ENCODE measurements at regions not wholly inside any gene's neighbourhood (a gene's known extent, or its start where the extent isn't known, plus 50 kb on each side); places are given as distances from the start of the nearest gene placed in this dataset.
A peak's percentile ranks its signal among the peaks of the same experiment; 100 is the strongest.
"Not testable (repeated sequence)": the region's sequence is repeated elsewhere in the genome, so short reads cannot be mapped to it uniquely, and the experiment has no call there.

GRCh38 chr6:115121513-115121912 is 778.7 kb upstream of the HS3ST5 start (continued):
- TF ChIP-seq ZGPAT (CRISPR knock-in tag; IDR thresholded peaks at IDR 0.05), result peak; percentile 49; the same call in 1 of the 2 replicates
- not testable (repeated sequence) for TF ChIP-seq FOXA1 (IDR thresholded peaks at IDR 0.05)
- TF ChIP-seq FOXA1 (CRISPR knock-in tag; IDR thresholded peaks at IDR 0.05), result peak; percentile 79
- TF ChIP-seq ZNF281 (CRISPR knock-in tag; IDR thresholded peaks at IDR 0.05; ENCODE audit: borderline replicate concordance), result peak; percentile 90
- peak; percentile 70 for TF ChIP-seq FOXA3 (CRISPR knock-in tag; IDR thresholded peaks at IDR 0.05)

GRCh38 chr6:115120391-115120790 is 777.6 kb upstream of the HS3ST5 start:
- Histone ChIP-seq H3K4me1 (ENCODE audit: insufficient read depth, low read length) (no peaks in the 10 kb centered on the region), H3K4me2 (ENCODE audit: low read depth, low read length) (no peak overlapping the region), H3K9me3 (ENCODE audit: low read length) (no peaks in the 10 kb centered on the region), H2AFZ (ENCODE audit: low read length) (no peak overlapping the region), H3K27me3 (ENCODE audit: control insufficient read depth in 1 of 2, insufficient read depth in 2 of 2, low read length in 2 of 2) (no peaks in the 10 kb centered on the region), H3K79me2 (ENCODE audit: insufficient read depth, low read length) (no peaks in the 10 kb centered on the region), H3K36me3 (replicated peaks in 1 of 2; ENCODE audit: control insufficient read depth in 1 of 2, insufficient read depth in 2 of 2, low read length in 2 of 2) (no peaks in the 10 kb centered on the region), H3K9ac (ENCODE audit: insufficient read depth, low read depth, low read length) (no peak overlapping the region), H3K4me3 (replicated peaks in 1 of 3; ENCODE audit: insufficient read depth in 1 of 3, low read depth in 2 of 3, low read length in 3 of 3) (no peak overlapping the region), H4K20me1 (ENCODE audit: insufficient read depth, low read length) (no peaks in the 10 kb centered on the region), H3K27ac (ENCODE audit: extremely low read length, insufficient read depth, low read length) (no peak overlapping the region)
- BruUV-seq (replicated peaks), result no TSS peak
- in situ Hi-C loops (cut with HindIII; ENCODE audit: extremely low pct_ligation_motif_present, low pct_unique_long_range_greater_than_20kb), result no loop called here
- POLR2A ChIA-PET, result no interaction called here
- 0% methylated on average over 1 of the region's 1 CpG for WGBS (ENCODE audit: low lambda C conversion rate)
- DNase-seq (ENCODE audit: low spot score), result no peak
- CTCF ChIA-PET (ENCODE audit: low intra/inter-chr PET ratio, low total read pairs), result no interaction called here
- no peak for FAIRE-seq
- intact Hi-C loops (cut with micrococcal nuclease; ENCODE audit: unreplicated experiment), result no loop called here
- ATAC-seq, result no peak
- TF ChIP-seq MTA1 (CRISPR knock-in tag; IDR thresholded peaks at IDR 0.05; ENCODE audit: borderline replicate concordance) (no peak), HDAC2 (CRISPR knock-in tag; IDR thresholded peaks at IDR 0.05) (no peak), CEBPZ (IDR thresholded peaks at IDR 0.05; ENCODE audit: low read length) (no peak), IKZF4 (CRISPR knock-in tag; IDR thresholded peaks at IDR 0.05; ENCODE audit: borderline replicate concordance, low read depth, not compliant biosample characterization) (no peak), ADNP (CRISPR knock-in tag; IDR thresholded peaks at IDR 0.05) (no peak), SUZ12 (IDR thresholded peaks at IDR 0.05; ENCODE audit: low read depth, low read length) (no peak), PPARG (CRISPR knock-in tag; conservative IDR thresholded peaks at IDR 0.05) (no peak), RARA (CRISPR knock-in tag; IDR thresholded peaks at IDR 0.05) (no peak), ZBTB14 (CRISPR knock-in tag; IDR thresholded peaks at IDR 0.05) (no peak), CBX2 (IDR thresholded peaks at IDR 0.05; ENCODE audit: low read depth, low read length) (no peak), CBX2 (CRISPR knock-in tag; IDR thresholded peaks at IDR 0.05; ENCODE audit: low read depth) (no peak)

Data from HepG2 (cell line).